ENCODE measurements at regions not wholly inside any gene's neighbourhood (a gene's known extent, or its start where the extent isn't known, plus 50 kb on each side); places are given as distances from the start of the nearest gene placed in this dataset.

DNA sequence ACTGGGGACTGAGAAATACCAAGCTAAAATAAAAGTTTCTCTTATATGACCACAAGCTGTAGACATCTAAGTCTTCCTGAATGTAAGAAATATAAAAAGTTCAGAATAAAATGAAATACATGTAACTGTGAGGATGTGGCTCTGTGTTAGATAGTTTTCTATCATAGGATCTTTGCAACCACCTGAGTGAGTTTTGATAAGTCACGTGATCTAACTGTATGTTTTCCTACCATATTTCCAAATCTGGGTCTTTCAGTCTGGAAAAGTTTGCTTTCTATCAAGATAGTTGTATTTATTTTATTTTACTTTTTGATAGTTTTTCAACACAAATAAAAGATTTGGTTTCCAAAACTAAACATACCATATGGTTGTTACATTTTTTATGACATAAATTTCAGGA lies 1905.8 kb upstream of the ACO1 start:
- Histone ChIP-seq H3K4me1 (ENCODE audit: insufficient read depth, low read length) (no peaks in the 10 kb centered on the region), H2AFZ (ENCODE audit: low read length) (no peak overlapping the region), H3K9ac (ENCODE audit: insufficient read depth, low read depth, low read length) (no peak overlapping the region), H3K4me2 (ENCODE audit: low read depth, low read length) (no peak overlapping the region), H3K27ac (ENCODE audit: extremely low read length, insufficient read depth, low read length) (no peak overlapping the region), H3K27me3 (ENCODE audit: control insufficient read depth in 1 of 2, insufficient read depth in 2 of 2, low read length in 2 of 2) (no peaks in the 10 kb centered on the region), H3K9me3 (ENCODE audit: low read length) (no peaks in the 10 kb centered on the region), H3K36me3 (replicated peaks in 1 of 2; ENCODE audit: control insufficient read depth in 1 of 2, insufficient read depth in 2 of 2, low read length in 2 of 2) (no peaks in the 10 kb centered on the region), H3K4me3 (replicated peaks in 1 of 3; ENCODE audit: insufficient read depth in 1 of 3, low read depth in 2 of 3, low read length in 3 of 3) (no peak overlapping the region), H4K20me1 (ENCODE audit: insufficient read depth, low read length) (no peaks in the 10 kb centered on the region), H3K79me2 (ENCODE audit: insufficient read depth, low read length) (no peaks in the 10 kb centered on the region)
- in situ Hi-C loops (cut with HindIII; ENCODE audit: extremely low pct_ligation_motif_present, low pct_unique_long_range_greater_than_20kb), result no loop called here
- 9% methylated on average over 1 of the region's 1 CpG for WGBS (ENCODE audit: low lambda C conversion rate)
- DNase-seq (ENCODE audit: low spot score) (no peak), FAIRE-seq (no peak), ATAC-seq (no peak)
- BruUV-seq (replicated peaks), result no TSS peak
- CTCF ChIA-PET (ENCODE audit: low intra/inter-chr PET ratio, low total read pairs), result no interaction called here
- POLR2A ChIA-PET, result no interaction called here
- intact Hi-C loops (cut with micrococcal nuclease; ENCODE audit: unreplicated experiment), result no loop called here
- TF ChIP-seq, protein P1, sequence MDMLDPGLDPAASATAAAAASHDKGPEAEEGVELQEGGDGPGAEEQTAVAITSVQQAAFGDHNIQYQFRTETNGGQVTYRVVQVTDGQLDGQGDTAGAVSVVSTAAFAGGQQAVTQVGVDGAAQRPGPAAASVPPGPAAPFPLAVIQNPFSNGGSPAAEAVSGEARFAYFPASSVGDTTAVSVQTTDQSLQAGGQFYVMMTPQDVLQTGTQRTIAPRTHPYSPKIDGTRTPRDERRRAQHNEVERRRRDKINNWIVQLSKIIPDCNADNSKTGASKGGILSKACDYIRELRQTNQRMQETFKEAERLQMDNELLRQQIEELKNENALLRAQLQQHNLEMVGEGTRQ (IDR thresholded peaks at IDR 0.05; ENCODE audit: low read depth, low read length), result peak; percentile 58
- TF ChIP-seq, protein P1 (CRISPR knock-in tag; IDR thresholded peaks at IDR 0.05; ENCODE audit: borderline replicate concordance), result no peak
- TF ChIP-seq, protein P2, sequence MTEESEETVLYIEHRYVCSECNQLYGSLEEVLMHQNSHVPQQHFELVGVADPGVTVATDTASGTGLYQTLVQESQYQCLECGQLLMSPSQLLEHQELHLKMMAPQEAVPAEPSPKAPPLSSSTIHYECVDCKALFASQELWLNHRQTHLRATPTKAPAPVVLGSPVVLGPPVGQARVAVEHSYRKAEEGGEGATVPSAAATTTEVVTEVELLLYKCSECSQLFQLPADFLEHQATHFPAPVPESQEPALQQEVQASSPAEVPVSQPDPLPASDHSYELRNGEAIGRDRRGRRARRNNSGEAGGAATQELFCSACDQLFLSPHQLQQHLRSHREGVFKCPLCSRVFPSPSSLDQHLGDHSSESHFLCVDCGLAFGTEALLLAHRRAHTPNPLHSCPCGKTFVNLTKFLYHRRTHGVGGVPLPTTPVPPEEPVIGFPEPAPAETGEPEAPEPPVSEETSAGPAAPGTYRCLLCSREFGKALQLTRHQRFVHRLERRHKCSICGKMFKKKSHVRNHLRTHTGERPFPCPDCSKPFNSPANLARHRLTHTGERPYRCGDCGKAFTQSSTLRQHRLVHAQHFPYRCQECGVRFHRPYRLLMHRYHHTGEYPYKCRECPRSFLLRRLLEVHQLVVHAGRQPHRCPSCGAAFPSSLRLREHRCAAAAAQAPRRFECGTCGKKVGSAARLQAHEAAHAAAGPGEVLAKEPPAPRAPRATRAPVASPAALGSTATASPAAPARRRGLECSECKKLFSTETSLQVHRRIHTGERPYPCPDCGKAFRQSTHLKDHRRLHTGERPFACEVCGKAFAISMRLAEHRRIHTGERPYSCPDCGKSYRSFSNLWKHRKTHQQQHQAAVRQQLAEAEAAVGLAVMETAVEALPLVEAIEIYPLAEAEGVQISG (CRISPR knock-in tag; IDR thresholded peaks at IDR 0.05), result no peak
- TF ChIP-seq, protein P3, sequence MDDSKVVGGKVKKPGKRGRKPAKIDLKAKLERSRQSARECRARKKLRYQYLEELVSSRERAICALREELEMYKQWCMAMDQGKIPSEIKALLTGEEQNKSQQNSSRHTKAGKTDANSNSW (CRISPR knock-in tag; IDR thresholded peaks at IDR 0.05; ENCODE audit: borderline replicate concordance), result no peak
- TF ChIP-seq, protein P4, sequence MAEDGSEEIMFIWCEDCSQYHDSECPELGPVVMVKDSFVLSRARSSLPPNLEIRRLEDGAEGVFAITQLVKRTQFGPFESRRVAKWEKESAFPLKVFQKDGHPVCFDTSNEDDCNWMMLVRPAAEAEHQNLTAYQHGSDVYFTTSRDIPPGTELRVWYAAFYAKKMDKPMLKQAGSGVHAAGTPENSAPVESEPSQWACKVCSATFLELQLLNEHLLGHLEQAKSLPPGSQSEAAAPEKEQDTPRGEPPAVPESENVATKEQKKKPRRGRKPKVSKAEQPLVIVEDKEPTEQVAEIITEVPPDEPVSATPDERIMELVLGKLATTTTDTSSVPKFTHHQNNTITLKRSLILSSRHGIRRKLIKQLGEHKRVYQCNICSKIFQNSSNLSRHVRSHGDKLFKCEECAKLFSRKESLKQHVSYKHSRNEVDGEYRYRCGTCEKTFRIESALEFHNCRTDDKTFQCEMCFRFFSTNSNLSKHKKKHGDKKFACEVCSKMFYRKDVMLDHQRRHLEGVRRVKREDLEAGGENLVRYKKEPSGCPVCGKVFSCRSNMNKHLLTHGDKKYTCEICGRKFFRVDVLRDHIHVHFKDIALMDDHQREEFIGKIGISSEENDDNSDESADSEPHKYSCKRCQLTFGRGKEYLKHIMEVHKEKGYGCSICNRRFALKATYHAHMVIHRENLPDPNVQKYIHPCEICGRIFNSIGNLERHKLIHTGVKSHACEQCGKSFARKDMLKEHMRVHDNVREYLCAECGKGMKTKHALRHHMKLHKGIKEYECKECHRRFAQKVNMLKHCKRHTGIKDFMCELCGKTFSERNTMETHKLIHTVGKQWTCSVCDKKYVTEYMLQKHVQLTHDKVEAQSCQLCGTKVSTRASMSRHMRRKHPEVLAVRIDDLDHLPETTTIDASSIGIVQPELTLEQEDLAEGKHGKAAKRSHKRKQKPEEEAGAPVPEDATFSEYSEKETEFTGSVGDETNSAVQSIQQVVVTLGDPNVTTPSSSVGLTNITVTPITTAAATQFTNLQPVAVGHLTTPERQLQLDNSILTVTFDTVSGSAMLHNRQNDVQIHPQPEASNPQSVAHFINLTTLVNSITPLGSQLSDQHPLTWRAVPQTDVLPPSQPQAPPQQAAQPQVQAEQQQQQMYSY (CRISPR knock-in tag; IDR thresholded peaks at IDR 0.05), result no peak
- TF ChIP-seq, protein P5, sequence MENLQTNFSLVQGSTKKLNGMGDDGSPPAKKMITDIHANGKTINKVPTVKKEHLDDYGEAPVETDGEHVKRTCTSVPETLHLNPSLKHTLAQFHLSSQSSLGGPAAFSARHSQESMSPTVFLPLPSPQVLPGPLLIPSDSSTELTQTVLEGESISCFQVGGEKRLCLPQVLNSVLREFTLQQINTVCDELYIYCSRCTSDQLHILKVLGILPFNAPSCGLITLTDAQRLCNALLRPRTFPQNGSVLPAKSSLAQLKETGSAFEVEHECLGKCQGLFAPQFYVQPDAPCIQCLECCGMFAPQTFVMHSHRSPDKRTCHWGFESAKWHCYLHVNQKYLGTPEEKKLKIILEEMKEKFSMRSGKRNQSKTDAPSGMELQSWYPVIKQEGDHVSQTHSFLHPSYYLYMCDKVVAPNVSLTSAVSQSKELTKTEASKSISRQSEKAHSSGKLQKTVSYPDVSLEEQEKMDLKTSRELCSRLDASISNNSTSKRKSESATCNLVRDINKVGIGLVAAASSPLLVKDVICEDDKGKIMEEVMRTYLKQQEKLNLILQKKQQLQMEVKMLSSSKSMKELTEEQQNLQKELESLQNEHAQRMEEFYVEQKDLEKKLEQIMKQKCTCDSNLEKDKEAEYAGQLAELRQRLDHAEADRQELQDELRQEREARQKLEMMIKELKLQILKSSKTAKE (CRISPR knock-in tag; IDR thresholded peaks at IDR 0.05; ENCODE audit: borderline replicate concordance), result no peak
- TF ChIP-seq CC2D1A (CRISPR knock-in tag; IDR thresholded peaks at IDR 0.05) (no peak), ZBTB42 (CRISPR knock-in tag; IDR thresholded peaks at IDR 0.05) (no peak), RARG (CRISPR knock-in tag; IDR thresholded peaks at IDR 0.05; ENCODE audit: low read depth) (no peak), NAIF1 (CRISPR knock-in tag; IDR thresholded peaks at IDR 0.05; ENCODE audit: borderline replicate concordance) (no peak), RAD51 (IDR thresholded peaks at IDR 0.05; ENCODE audit: borderline replicate concordance) (peak; percentile 70; the same call in 1 of the 2 replicates), ARNT (IDR thresholded peaks at IDR 0.05) (no peak), ZNF207 (IDR thresholded peaks at IDR 0.05; ENCODE audit: borderline replicate concordance) (no peak), ISX (CRISPR knock-in tag; conservative IDR thresholded peaks at IDR 0.05) (no peak), ZNF530 (CRISPR knock-in tag; IDR thresholded peaks at IDR 0.05; ENCODE audit: low read depth) (no peak)
